ENCODE measurements at regions not wholly inside any gene's neighbourhood (a gene's known extent, or its start where the extent isn't known, plus 50 kb on each side); places are given as distances from the start of the nearest gene placed in this dataset.

- H3K4me3 ChIP-seq (ENCODE audit: low read depth in 2 of 2, low read length in 1 of 2) = no peak overlapping the region
- H3K9ac ChIP-seq = no peak overlapping the region
- no peaks in the 10 kb centered on the region for H3K9me3 ChIP-seq
- H3K27me3 ChIP-seq (ENCODE audit: insufficient read depth) = peaks cover 47% of the 10 kb centered on the region
- TF ChIP-seq EZH2phosphoT487 (IDR thresholded peaks at IDR 0.05; ENCODE audit: borderline replicate concordance, low read depth) = no peak
- TF ChIP-seq RAD21 (IDR thresholded peaks at IDR 0.05; ENCODE audit: low read length) = no peak
- TF ChIP-seq SMC3 (IDR thresholded peaks at IDR 0.05; ENCODE audit: low read depth, low read length) = no peak
- no peak for TF ChIP-seq YY1 (IDR thresholded peaks at IDR 0.05; ENCODE audit: low read depth)
- TF ChIP-seq TEAD4 (IDR thresholded peaks at IDR 0.05; ENCODE audit: borderline replicate concordance, insufficient read depth) = no peak
- TF ChIP-seq REST (IDR thresholded peaks at IDR 0.05; ENCODE audit: low read depth, low read length) = no peak
- no peak for TF ChIP-seq NFIC (IDR thresholded peaks at IDR 0.05; ENCODE audit: borderline replicate concordance)
- no peak for TF ChIP-seq IRF3 (IDR thresholded peaks at IDR 0.05; ENCODE audit: low read depth, low read length)
- TF ChIP-seq TAF1 (IDR thresholded peaks at IDR 0.05; ENCODE audit: borderline replicate concordance, low read depth, low read length) = no peak
- TF ChIP-seq USF1 (IDR thresholded peaks at IDR 0.05; ENCODE audit: borderline replicate concordance, low read depth) = no peak
- no peak for TF ChIP-seq POLR2AphosphoS5 (IDR thresholded peaks at IDR 0.05; ENCODE audit: low read depth, low read length)
- no peak for TF ChIP-seq RFX5 (IDR thresholded peaks at IDR 0.05; ENCODE audit: low read length)
- no peak for TF ChIP-seq NRF1 (IDR thresholded peaks at IDR 0.05; ENCODE audit: low read depth, low read length)
- no peak for TF ChIP-seq CHD2 (IDR thresholded peaks at IDR 0.05; ENCODE audit: low read length, partially characterized antibody)
- TF ChIP-seq ZBTB33 (IDR thresholded peaks at IDR 0.05; ENCODE audit: borderline replicate concordance, low read depth) = no peak
- no peak for TF ChIP-seq PBX3 (IDR thresholded peaks at IDR 0.05)
- no peak for TF ChIP-seq EP300 (IDR thresholded peaks at IDR 0.05; ENCODE audit: borderline replicate concordance in 1 of 2, low read depth in 1 of 2, low read length in 1 of 2)
- no peak for TF ChIP-seq JUND (IDR thresholded peaks at IDR 0.05)
- no peaks in the 10 kb centered on the region for H4K20me1 ChIP-seq (ENCODE audit: insufficient read depth)
- H3K27ac ChIP-seq (ENCODE audit: low read depth in 2 of 2, low read length in 1 of 2) = no peak overlapping the region
- H3K9me2 ChIP-seq = no peaks in the 10 kb centered on the region
- no peak overlapping the region for H3K4me2 ChIP-seq
- no peaks in the 10 kb centered on the region for H3K4me1 ChIP-seq (ENCODE audit: control insufficient read depth in 1 of 2, insufficient read depth in 2 of 2, low read depth in 1 of 2, low read length in 1 of 2)
- no peaks in the 10 kb centered on the region for H3F3A ChIP-seq (replicated peaks; ENCODE audit: insufficient read depth)
- H2AFZ ChIP-seq (ENCODE audit: low read depth) = no peak overlapping the region
- ChIA-PET CTCF (interaction anchor here (1.3 to 5.6 kb wide), 5 partner anchors 8 to 1399 kb away, joined by 3 to 81 read pairs (median 14); no protein-coding TSS in a partner anchor), POLR2A (no interaction called here)
- no peak for DNase-seq
- WGBS (ENCODE audit: low lambda C conversion rate) = 25% methylated on average over 8 of the region's 8 CpGs
- H3K79me2 ChIP-seq (ENCODE audit: insufficient read depth) = no peaks in the 10 kb centered on the region
- no peaks in the 10 kb centered on the region for H3K36me3 ChIP-seq (replicated peaks in 1 of 2; ENCODE audit: control insufficient read depth in 1 of 2, insufficient read depth in 2 of 2, low read length in 1 of 2)
These were observed 155.0 kb downstream of the TEX29 start for GRCh38 chr13:111475488-111475887.

Measured in SK-N-SH (cell line).